Neuronal stem cell (in vitro differentiated cells): ENCODE measurements at regions not wholly inside any gene's neighbourhood (a gene's known extent, or its start where the extent isn't known, plus 50 kb on each side); places are given as distances from the start of the nearest gene placed in this dataset.
"Not testable (repeated sequence)": the region's sequence is repeated elsewhere in the genome, so short reads cannot be mapped to it uniquely, and the experiment has no call there.

ENCODE experiments used
- DNase-seq: peaks from one replicate; pipeline ENCODE4 v3.0.0-alpha.2; 2013; ENCODE audit warnings: low spot score
- H2AFZ ChIP-seq: one replicate; pipeline ENCODE4 v1.6.1; 2013; ENCODE audit warnings: mild to moderate bottlenecking, low read length, inconsistent platforms
- H2AK5ac ChIP-seq: 2 replicates; pipeline ENCODE4 v1.6.1; 2013; ENCODE audit warnings: low read depth, mild to moderate bottlenecking, inconsistent platforms, low read length, moderate library complexity, mixed read lengths
- H2BK120ac ChIP-seq: 2 replicates; pipeline ENCODE4 v1.6.1; 2013; ENCODE audit warnings: low read depth, mild to moderate bottlenecking, inconsistent platforms, low read length, moderate library complexity, mixed read lengths
- H2BK12ac ChIP-seq: one replicate; pipeline ENCODE4 v1.6.1; 2013; ENCODE audit warnings: low read length, inconsistent platforms
- H2BK15ac ChIP-seq: 2 replicates; pipeline ENCODE4 v1.6.1; 2013; ENCODE audit warnings: mild to moderate bottlenecking, low read length, inconsistent platforms, mixed read lengths
- H2BK5ac ChIP-seq: one replicate; pipeline ENCODE4 v1.6.1; 2013; ENCODE audit warnings: inconsistent platforms, mild to moderate bottlenecking, low read length, moderate library complexity
- H3K14ac ChIP-seq: one replicate; pipeline ENCODE4 v1.6.1; 2013; ENCODE audit warnings: low read length, inconsistent platforms
- H3K18ac ChIP-seq: 2 replicates; pipeline ENCODE4 v1.6.1; 2013; ENCODE audit warnings: low read length, inconsistent platforms
- H3K23ac ChIP-seq: 2 replicates; pipeline ENCODE4 v1.6.1; 2013; ENCODE audit warnings: low read depth, mild to moderate bottlenecking, mixed read lengths, low read length, inconsistent platforms; ENCODE audit not compliant: poor library complexity
- H3K27ac ChIP-seq: replicated peaks from 3 replicates; pipeline ENCODE4 v1.5.1; 2013; ENCODE audit warnings: low read length, inconsistent platforms
- H3K27me3 ChIP-seq, 3 experiments: 2 replicates each; pipeline ENCODE4 v1.6.1; 2013; ENCODE audit warnings: low read length in 3 of 3, mild to moderate bottlenecking in 2 of 3, inconsistent platforms in 1 of 3, low read depth in 1 of 3, mixed read lengths in 1 of 3, moderate library complexity in 1 of 3; ENCODE audit not compliant: control insufficient read depth in 3 of 3, insufficient read depth in 3 of 3
- H3K36me3 ChIP-seq, 2 donors: replicated peaks in 1 of 2; 2 replicates each; pipeline ENCODE4 v1.6.1; 2013; ENCODE audit warnings: low read length in 2 of 2; ENCODE audit not compliant: control insufficient read depth in 2 of 2, insufficient read depth in 2 of 2
- H3K4ac ChIP-seq: 2 replicates; pipeline ENCODE4 v1.6.1; 2013; ENCODE audit warnings: inconsistent platforms, mild to moderate bottlenecking, low read length, moderate library complexity
- H3K4me1 ChIP-seq, 2 donors: 1 replicate in 1 of 2; 2 replicates in 1 of 2; pipeline ENCODE4 v1.6.1; 2013; ENCODE audit warnings: low read length in 2 of 2, low read depth in 1 of 2; ENCODE audit not compliant: control insufficient read depth in 2 of 2, insufficient read depth in 1 of 2
- H3K4me2 ChIP-seq: one replicate; pipeline ENCODE4 v1.6.1; 2013; ENCODE audit warnings: mild to moderate bottlenecking, low read length, inconsistent platforms; ENCODE audit not compliant: insufficient read depth, poor library complexity, severe bottlenecking
- H3K4me3 ChIP-seq, 2 donors: 2 replicates each; pipeline ENCODE4 v1.5.1; 2013; ENCODE audit warnings: low read length in 2 of 2, mild to moderate bottlenecking in 2 of 2, inconsistent platforms in 1 of 2, moderate library complexity in 1 of 2
- H3K79me1 ChIP-seq: one replicate; pipeline ENCODE4 v1.6.1; 2013; ENCODE audit warnings: low read depth, mild to moderate bottlenecking, inconsistent platforms, low read length, moderate library complexity
- H3K9ac ChIP-seq: one replicate; pipeline ENCODE4 v1.6.1; 2013; ENCODE audit warnings: mild to moderate bottlenecking, low read depth, low read length, inconsistent platforms; ENCODE audit not compliant: poor library complexity
- H3K9me3 ChIP-seq, 2 donors: replicated peaks in 1 of 2; 2 replicates each; pipeline versions ENCODE3 to v1.6.1; 2013; ENCODE audit warnings: low read length in 2 of 2, mild to moderate bottlenecking in 2 of 2, inconsistent platforms in 1 of 2, low read depth in 1 of 2, mixed read lengths in 1 of 2, moderate library complexity in 1 of 2; ENCODE audit not compliant: control insufficient read depth in 2 of 2, insufficient read depth in 1 of 2
- H4K8ac ChIP-seq: one replicate; pipeline ENCODE4 v1.6.1; 2013; ENCODE audit warnings: low read depth, mild to moderate bottlenecking, inconsistent platforms, low read length, moderate library complexity
- H4K91ac ChIP-seq: one replicate; pipeline ENCODE4 v1.6.1; 2013; ENCODE audit warnings: low read length, low read depth, mild to moderate bottlenecking, inconsistent platforms; ENCODE audit not compliant: poor library complexity
- WGBS, 2 donors: extraction: QIAGEN DNeasy Blood & Tissue Kit; methylation state at CpG; one replicate each; pipeline ENCODE4 v1.1.7; 2013; ENCODE audit warnings: missing lambda C conversion rate in 2 of 2, mixed read lengths in 1 of 2; ENCODE audit not compliant: insufficient read length in 2 of 2, insufficient replicate concordance in 1 of 2; ENCODE audit errors: extremely low coverage in 2 of 2; 5-methylcytosine and 5-hydroxymethylcytosine counted together

GRCh38 chrX:1877780-1878179, 262.9 kb downstream of the ASMT start:
- Histone ChIP-seq H3K36me3 (no peaks in the 10 kb centered on the region), H2BK12ac (no peak overlapping the region), H3K27me3 (peaks cover 0 to 3% (median 0%) of the 10 kb centered on the region in 3 experiments), H2BK15ac (no peak overlapping the region), H2AK5ac (no peak overlapping the region), H3K18ac (no peak overlapping the region), H3K23ac (no peak overlapping the region), H2BK120ac (no peak overlapping the region), H3K4me1 (no peaks in the 10 kb centered on the region), H3K79me1 (no peaks in the 10 kb centered on the region), H3K14ac (no peak overlapping the region), H3K9ac (no peak overlapping the region), H2BK5ac (no peak overlapping the region), H2AFZ (no peak overlapping the region), H3K4me3 (no peak overlapping the region), H4K91ac (no peak overlapping the region), H3K9me3 (no peaks in the 10 kb centered on the region), H3K27ac (no peak overlapping the region), H3K4ac (no peak overlapping the region), H4K8ac (no peak overlapping the region), H3K4me2 (no peak overlapping the region)
- peak; percentile 17 for DNase-seq
- no CpG with 5 or more reads among the region's 7 CpGs for WGBS, 2 donors

DNA sequence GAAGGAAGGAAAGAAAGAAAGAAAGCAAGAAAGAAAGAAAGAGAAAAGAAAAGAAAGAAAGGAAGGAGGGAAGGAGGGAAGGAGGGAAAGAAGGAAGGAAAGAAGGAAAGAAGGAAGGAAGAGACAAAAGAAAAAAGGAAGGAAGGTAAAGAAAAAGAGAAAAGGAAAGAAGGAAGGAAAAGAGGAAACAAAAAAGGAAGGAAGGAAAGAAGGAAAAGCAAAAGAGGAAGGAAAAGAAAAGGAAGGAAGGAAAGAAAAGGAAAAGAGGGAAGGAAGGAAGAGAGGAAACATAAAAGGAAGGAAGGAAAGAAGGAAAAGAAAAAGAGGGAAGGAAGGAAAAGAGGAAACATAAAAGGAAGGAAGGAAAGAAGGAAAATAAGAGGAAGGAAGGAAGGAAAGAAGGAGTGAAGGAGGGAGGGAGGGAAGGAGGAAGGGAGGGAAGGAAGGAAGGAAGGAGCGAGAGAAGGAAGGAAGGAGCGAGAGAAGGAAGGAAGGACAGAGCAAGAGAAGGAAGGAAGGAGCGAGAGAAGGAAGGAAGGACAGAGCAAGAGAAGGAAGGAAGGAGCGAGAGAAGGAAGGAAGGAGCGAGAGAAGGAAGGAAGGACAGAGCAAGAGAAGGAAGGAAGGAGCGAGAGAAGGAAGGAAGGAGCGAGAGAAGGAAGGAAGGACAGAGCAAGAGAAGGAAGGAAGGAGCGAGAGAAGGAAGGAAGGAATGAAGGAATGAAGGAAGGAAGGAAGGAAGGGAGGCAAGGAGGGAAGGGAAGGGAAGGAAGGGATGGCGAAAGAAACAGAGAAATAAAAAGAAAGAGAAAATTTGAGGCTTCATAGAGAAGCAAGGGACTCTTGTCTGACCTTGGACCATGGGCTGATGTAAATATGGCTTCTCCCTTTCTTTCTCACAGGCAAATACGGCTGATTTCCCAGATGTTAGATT, 266.3 kb downstream of the ASMT start:
- H3K14ac ChIP-seq, H2AFZ ChIP-seq, H3K4me3 ChIP-seq, H2BK15ac ChIP-seq, H3K27ac ChIP-seq, H4K8ac ChIP-seq, H3K9ac ChIP-seq, H2AK5ac ChIP-seq, H3K4ac ChIP-seq, H2BK120ac ChIP-seq, H2BK12ac ChIP-seq, H3K23ac ChIP-seq, H3K79me1 ChIP-seq, DNase-seq, H3K36me3 ChIP-seq, H2BK5ac ChIP-seq, H3K27me3 ChIP-seq, H3K18ac ChIP-seq, H4K91ac ChIP-seq, H3K4me2 ChIP-seq, H3K4me1 ChIP-seq: not testable (repeated sequence)
- H3K9me3 ChIP-seq = peaks cover 2 to 10% of the 10 kb centered on the region in 2 donors
- 60% methylated on average over 1 of the region's 10 CpGs; no CpG with 5 or more reads in 1 of the 2 donors for WGBS, 2 donors

GRCh38 chrX:1883772-1884171, 268.9 kb downstream of the ASMT start:
- WGBS, 2 donors = no CpG with 5 or more reads among the region's 8 CpGs
- H3K27me3 ChIP-seq = no peaks in the 10 kb centered on the region
- no peak overlapping the region for H3K27ac ChIP-seq
- H4K8ac ChIP-seq = no peak overlapping the region
- no peak overlapping the region for H2BK120ac ChIP-seq
- H3K4me1 ChIP-seq = peaks cover 0 to 2% of the 10 kb centered on the region in 2 donors
- DNase-seq = no peak
- H2BK12ac ChIP-seq = no peak overlapping the region
- H3K4me3 ChIP-seq = no peak overlapping the region
- H2AFZ ChIP-seq = peak overlapping the region; percentile 66
- H3K4ac ChIP-seq = no peak overlapping the region
- no peak overlapping the region for H3K14ac ChIP-seq
- no peak overlapping the region for H2AK5ac ChIP-seq
- H3K18ac ChIP-seq = peak overlapping the region; percentile 27
- H3K23ac ChIP-seq = no peak overlapping the region
- H2BK15ac ChIP-seq = no peak overlapping the region
- peaks cover 2 to 10% of the 10 kb centered on the region in 2 donors for H3K9me3 ChIP-seq
- no peak overlapping the region for H3K9ac ChIP-seq
- no peaks in the 10 kb centered on the region for H3K36me3 ChIP-seq
- no peak overlapping the region for H3K4me2 ChIP-seq
- no peaks in the 10 kb centered on the region for H3K79me1 ChIP-seq
- H2BK5ac ChIP-seq = no peak overlapping the region
- no peak overlapping the region for H4K91ac ChIP-seq

- DNase-seq = no peak
- H3K9ac ChIP-seq = no peak overlapping the region
- no peaks in the 10 kb centered on the region for H3K36me3 ChIP-seq
- no peak overlapping the region for H2AK5ac ChIP-seq
- no peak overlapping the region for H2BK12ac ChIP-seq
- no peak overlapping the region for H4K91ac ChIP-seq
- no peak overlapping the region for H2BK15ac ChIP-seq
- H3K4me3 ChIP-seq = no peak overlapping the region
- no peak overlapping the region for H3K27ac ChIP-seq
- no peak overlapping the region for H2AFZ ChIP-seq
- H3K79me1 ChIP-seq = no peaks in the 10 kb centered on the region
- no CpG with 5 or more reads among the region's 1 CpG for WGBS, 2 donors
- H3K14ac ChIP-seq = no peak overlapping the region
- no peak overlapping the region for H4K8ac ChIP-seq
- no peak overlapping the region for H3K4ac ChIP-seq
- no peak overlapping the region for H3K4me2 ChIP-seq
- H3K27me3 ChIP-seq = no peaks in the 10 kb centered on the region
- no peak overlapping the region for H3K18ac ChIP-seq
- no peak overlapping the region for H2BK5ac ChIP-seq
- peaks cover 2 to 10% of the 10 kb centered on the region in 2 donors for H3K9me3 ChIP-seq
- no peak overlapping the region for H3K23ac ChIP-seq
- no peak overlapping the region for H2BK120ac ChIP-seq
- peaks cover 0 to 2% of the 10 kb centered on the region in 2 donors for H3K4me1 ChIP-seq
Observed at GRCh38 chrX:1884446-1884845, 269.6 kb downstream of the ASMT start.
